Brain pericyte (primary cell): ENCODE measurements at regions not wholly inside any gene's neighbourhood (a gene's known extent, or its start where the extent isn't known, plus 50 kb on each side); places are given as distances from the start of the nearest gene placed in this dataset.

Experiments used
- DNase-seq: peaks from one replicate; pipeline ENCODE4 v3.0.0-alpha.2; 2012; ENCODE audit warnings: low read depth, low spot score

DNA sequence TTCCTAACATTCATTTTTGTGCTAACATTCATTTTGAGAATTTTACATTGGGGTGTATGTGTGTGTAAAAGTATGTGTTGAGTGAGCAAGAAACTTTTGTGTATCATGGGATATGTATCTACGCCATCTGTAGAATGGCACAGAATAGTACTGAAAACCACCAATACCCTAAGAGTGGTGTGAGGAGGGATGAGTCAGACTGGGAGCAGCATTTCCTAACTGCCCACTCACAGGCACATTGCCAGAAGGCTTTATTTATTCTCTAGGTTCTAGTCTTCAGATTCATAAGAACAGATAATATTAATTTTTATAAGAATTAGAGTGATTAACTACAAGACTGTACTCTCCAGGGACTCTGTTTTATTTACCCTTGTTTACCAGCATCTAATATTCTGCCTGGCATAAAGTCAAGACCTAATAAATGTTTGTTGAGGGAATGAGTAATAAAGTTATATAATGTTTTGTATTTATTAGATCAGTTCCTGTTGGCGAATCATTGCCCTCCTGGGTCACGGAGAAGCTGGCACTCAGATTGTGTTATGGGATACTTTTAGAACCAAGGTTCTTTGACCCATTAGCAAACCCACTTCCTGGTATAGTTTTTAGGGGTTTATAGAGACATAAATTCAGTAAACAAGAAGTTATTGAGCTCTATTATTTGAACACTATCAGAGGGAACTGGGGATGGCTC lies 159.1 kb upstream of the PPP2R2B start:
- no peak for DNase-seq

GRCh38 chr5:147040856-147041255 lies 162.3 kb upstream of the PPP2R2B start:
- DNase-seq, result no peak

DNA sequence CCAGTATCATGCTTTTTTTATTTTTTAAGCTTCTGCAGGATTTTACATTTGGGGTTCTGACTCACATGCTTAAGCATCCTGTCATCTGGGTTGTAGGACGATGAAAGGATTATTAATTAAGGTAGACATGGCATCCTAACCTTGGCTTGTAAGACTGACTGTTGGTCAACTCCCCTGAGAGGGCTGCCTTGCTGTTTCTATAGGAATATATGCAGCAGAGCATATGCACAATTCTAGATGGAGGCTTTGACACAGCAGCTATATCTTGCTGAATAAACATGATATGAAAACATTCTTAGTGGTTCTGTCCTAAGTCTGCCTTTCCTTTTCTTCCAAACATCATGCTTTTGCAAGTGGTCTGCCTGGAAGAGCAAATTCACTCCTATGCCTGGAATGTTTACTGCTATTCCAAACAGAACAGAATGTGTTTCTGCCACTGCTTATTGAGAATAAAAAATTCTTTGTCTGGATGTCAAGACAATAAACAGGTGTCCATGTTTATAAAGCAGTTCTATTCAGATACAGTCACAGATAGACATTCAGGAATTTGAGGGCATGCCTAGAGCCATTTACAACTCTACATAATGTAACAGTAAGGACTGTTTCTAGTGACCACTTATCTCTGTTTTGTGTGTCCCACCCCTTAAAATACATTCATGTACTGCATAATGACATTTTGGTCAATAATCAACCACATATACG lies 166.2 kb upstream of the PPP2R2B start:
- DNase-seq, result no peak

- DNase-seq, result no peak
Observed at GRCh38 chr5:147045290-147045689, 166.7 kb upstream of the PPP2R2B start.

DNA sequence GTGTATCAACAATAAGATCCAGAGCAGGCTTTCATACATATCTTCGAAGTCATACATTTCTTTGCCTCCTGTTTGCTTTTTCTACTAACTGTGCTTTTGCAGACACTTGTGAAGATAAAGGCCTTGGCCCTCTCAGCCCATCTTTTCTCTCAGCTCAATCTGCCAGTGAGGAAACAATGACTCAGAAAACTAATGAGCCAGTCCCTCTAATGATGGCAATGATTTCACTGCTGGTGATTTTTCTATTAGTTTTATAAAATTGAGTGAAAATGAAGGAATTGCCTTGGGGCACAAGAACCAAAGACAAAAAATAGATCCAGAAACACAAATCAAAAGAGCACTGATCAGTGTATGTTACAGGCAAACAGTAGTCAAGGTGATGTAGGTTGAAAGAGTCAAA lies 167.7 kb upstream of the PPP2R2B start:
- no peak for DNase-seq

DNA sequence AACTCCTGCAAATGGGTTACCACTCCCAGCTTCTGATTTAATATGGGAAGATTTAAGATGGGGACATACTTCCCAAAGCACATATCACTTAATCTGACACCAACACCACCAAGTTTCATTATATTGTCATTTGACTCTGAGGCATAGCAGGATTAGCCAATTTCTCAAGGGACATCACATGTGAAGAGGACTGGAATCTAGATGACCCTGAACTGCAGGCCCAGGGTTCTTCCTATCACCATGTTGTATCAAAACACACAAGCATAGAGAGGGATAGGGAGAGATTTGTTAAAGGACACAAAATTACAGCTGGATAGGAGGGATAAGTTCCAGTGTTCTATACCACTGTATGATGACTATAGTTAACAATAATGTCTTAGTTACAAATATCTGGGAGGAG lies 168.3 kb upstream of the PPP2R2B start:
- no peak for DNase-seq

GRCh38 chr5:147049764-147050163 lies 171.2 kb upstream of the PPP2R2B start:
- DNase-seq, result no peak

DNA sequence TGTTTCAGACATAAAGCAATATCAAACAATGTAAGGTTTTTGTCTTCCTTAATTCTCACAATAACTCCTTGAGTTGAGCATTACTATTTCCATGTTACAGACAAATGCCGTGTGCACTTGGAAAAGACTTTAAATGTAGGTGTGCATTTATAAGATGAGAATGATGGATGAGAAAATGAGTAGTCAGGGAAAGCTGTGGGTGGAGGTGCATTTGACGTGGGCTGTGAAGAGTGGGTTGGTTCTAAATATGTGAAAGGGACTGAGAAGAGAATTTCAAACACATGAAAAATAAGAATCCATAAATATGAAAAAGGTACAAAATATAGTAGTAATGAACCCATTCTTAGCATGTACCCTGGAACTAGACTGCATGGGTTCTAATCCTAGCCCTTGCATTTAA lies 171.6 kb upstream of the PPP2R2B start:
- no peak for DNase-seq

- no peak for DNase-seq
Observed at GRCh38 chr5:147051193-147051592, 172.6 kb upstream of the PPP2R2B start.

GRCh38 chr5:147052519-147052918 lies 174.0 kb upstream of the PPP2R2B start:
- no peak for DNase-seq

DNA sequence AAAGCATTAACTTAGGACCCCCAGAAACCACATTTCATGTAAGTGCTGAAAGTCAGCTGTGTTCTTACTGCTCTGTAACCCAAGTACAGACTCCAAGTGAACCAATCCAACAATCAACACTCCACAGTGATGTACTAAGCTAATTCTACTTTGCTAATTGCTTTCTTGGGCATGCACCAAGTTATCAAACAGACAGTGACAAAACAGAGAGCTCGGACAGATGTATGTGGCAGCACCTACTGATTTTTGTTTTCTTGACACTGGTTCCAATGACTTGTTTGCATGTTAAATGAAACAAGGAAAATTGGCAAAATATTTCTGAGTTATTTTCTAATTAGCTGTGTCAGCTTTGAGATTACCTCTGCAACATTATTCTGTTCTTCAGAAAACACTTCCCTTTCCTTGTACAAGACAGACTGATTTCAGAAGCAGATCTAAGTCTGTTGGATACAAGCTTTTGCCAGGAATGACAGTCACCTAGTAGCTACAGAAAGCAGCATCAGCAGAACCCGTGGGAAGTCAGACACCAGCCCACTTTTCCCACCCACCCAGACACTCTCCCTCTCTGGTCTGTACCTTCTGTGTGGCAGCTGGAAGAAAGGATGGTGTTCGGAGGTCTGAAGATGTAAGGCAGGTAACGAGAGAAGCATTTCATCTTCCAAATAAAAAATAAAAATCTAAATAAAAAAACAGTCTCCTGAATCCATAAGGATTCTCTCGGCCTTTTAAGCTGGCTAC lies 176.7 kb upstream of the PPP2R2B start:
- DNase-seq, result no peak

GRCh38 chr5:147055850-147056566 lies 177.5 kb upstream of the PPP2R2B start:
- DNase-seq, result no peak

DNA sequence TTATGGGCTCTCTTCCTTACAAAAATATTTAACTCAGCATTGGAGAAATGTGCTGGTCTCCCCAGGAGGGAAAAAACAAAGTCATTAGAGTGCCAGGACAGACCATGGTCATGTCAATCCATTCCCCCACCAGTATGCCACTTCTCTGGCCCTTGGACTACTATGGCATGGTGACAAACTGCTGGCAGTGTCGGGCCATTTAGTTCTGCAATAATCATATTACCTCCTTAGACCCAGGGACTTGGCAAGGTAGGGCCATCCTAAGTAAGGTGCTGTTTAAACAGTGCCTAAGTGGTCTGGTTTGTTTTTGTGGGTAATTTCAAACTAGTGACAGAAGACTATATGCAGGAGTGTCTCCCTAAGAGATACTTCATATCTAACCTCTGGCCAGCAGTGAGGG lies 177.8 kb upstream of the STK32A start:
- DNase-seq, result no peak

DNA sequence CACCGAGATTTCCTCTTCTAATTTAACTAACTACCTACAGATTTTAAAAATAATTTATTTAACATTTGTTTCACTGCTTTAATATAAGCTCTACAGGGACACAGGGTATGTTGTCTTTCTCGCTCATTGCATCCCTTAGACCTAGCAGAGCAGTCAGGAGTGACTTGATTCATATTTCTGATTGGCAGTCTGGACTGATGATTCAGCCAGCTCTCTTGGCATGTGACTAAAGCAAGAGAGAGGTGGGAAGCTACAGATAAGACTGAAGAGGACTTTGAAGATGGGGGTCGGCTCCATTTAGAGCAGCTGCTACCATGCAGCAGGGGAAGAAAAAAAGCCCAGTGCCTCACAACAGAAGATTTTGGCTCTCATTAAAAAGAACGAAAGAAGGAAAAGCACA lies 173.4 kb upstream of the STK32A start:
- no peak for DNase-seq

- DNase-seq, result no peak
Observed at GRCh38 chr5:147062427-147062826, 172.4 kb upstream of the STK32A start.

DNA sequence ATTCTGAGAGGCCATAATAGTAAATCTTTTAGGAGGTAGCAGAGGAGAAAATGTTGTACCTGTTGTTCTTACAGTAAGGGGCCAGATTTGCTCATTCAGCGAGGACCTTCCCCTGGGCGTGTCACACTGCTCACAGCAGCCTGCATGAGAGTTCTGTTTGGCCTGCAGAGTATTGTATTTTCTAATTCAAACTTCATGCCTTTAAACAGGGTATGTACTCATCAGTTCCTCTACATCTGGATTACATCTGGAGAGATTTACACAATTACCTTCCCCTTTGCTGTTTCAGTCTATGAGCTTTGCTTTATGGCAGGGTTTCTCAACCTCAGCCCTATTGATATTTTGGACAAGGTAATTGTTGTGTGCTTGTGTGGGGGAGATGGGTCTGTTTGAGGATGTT lies 170.9 kb upstream of the STK32A start:
- DNase-seq, result no peak

GRCh38 chr5:147065071-147065470 lies 169.8 kb upstream of the STK32A start:
- no peak for DNase-seq

DNA sequence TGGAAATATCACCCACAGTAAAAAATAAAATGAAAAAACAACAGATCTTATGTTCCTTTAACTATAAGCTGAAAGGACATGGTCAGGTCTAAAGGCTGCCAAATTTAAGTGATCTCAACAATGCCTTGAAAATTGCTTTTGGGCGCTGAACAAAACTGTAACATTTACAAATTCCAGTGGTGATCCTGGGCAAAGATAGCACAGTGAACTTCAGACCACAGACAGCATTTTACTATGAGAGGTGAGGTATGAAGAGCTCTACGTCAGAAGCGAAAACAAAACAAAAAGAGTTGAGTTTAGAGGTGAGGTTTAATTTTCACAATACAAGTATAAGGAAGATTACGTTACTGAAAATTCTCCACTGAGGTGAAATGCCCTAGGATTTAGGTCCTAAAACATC lies 165.8 kb upstream of the STK32A start:
- DNase-seq, result no peak

GRCh38 chr5:147072622-147073021 lies 162.2 kb upstream of the STK32A start:
- DNase-seq, result no peak

DNA sequence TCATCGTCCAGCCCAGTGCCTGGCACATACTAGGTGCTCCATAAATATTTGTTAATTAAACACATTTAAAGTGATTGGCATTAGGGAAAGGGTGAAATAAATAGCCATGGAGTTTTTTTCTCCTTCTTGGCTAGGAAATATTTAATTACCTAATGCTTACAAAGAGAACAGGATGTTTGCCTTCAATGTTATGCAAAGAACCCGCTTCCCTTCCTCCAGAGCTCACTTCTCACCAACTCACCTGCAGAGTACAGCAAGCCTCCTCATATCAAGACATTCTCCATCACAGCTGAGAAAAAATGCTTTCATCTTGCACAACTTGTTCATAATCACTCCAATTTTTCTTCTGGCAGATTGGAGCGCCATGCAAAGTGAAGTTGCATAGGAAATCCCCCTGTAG lies 161.7 kb upstream of the STK32A start:
- DNase-seq, result no peak

DNA sequence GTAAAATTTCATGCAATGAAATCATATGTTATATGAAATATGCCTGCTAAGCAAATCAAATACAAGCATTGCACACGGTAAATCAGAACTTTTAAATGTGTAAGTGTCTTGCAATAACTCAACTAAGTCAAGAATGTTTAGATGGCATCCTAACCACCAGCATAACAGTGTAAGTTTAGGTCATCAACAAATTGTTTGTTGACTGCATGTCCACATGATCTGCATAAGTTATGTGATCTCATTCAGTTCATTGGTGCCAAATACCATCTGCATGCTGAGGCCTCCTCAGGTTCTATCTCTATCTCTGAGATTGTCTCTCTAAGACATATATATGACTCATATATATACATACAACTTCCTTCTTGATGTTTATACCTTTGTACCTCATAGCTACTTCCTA lies 159.6 kb upstream of the STK32A start:
- no peak for DNase-seq

DNA sequence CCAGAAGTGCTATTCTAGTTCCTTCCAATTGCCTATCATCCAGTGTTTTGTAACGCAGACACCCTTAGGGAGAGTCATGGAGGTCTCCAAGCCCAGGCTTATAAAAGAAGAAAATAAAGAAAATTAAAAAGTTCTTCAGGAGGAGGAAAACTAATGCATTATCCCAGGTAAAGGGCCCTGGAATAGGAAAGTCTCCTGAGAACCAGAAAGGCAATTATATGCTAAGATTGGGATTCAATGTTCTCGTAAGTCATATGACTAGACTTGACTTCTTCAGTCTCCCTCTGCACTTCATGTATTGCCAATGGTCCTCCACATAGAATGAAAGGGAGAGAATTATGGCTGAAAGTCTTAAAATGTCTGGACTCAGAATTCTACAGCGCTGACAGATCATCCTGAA lies 154.4 kb upstream of the STK32A start:
- no peak for DNase-seq
